SK-N-MC (cell line): ENCODE measurements at regions not wholly inside any gene's neighbourhood (a gene's known extent, or its start where the extent isn't known, plus 50 kb on each side); places are given as distances from the start of the nearest gene placed in this dataset.

Source experiments
- DNase-seq: peaks from one replicate; pipeline ENCODE4 v3.0.0-alpha.2; 2011; ENCODE audit warnings: low read depth, low spot score
- H3K27ac ChIP-seq: fragments of 200-600 bp; sonication (generic); 2 replicates; pipeline ENCODE4 v1.5.1; 2016; ENCODE audit warnings: mixed run types
- H3K36me3 ChIP-seq: fragments of 200-600 bp; sonication (generic); 2 replicates; pipeline ENCODE4 v1.6.1; 2017; ENCODE audit warnings: antibody characterized with exemption, low read length, mixed read lengths; ENCODE audit not compliant: insufficient read depth
- H3K4me3 ChIP-seq: fragments of 200-600 bp; sonication (generic); 2 replicates; pipeline ENCODE4 v1.5.1; 2016
- H3K9ac ChIP-seq: fragments of 200-600 bp; sonication (generic); 2 replicates; pipeline ENCODE4 v1.8.0; 2017; ENCODE audit warnings: mixed run types, mixed read lengths; ENCODE audit not compliant: insufficient read length
- H3K9me3 ChIP-seq: fragments of 200-600 bp; sonication (generic); 2 replicates; pipeline ENCODE4 v1.6.1; 2017; ENCODE audit warnings: low read depth, mild to moderate bottlenecking, antibody characterized with exemption, low read length, moderate library complexity, mixed read lengths
- EZH2 ChIP-seq: fragments of 200-600 bp; sonication (generic); IDR thresholded peaks from one replicate; pipeline ENCODE4 v1.6.1; 2017; ENCODE audit warnings: antibody characterized with exemption
- FOXP2 ChIP-seq: optimal IDR thresholded peaks from 2 replicates; pipeline ENCODE3; 2011; ENCODE audit warnings: mild to moderate bottlenecking, moderate library complexity; ENCODE audit not compliant: insufficient read depth; ENCODE audit errors: extremely low read length, control extremely low read depth
- POLR2AphosphoS5 ChIP-seq: IDR thresholded peaks from 2 replicates; pipeline ENCODE4 v1.6.1; 2012; ENCODE audit warnings: mild to moderate bottlenecking, low read depth, low read length, borderline replicate concordance

- Histone ChIP-seq H3K36me3 (no peaks in the 10 kb centered on the region), H3K4me3 (no peak overlapping the region), H3K27ac (no peak overlapping the region), H3K9me3 (no peaks in the 10 kb centered on the region), H3K9ac (no peak overlapping the region)
- no peak for DNase-seq
- TF ChIP-seq FOXP2 (no peak), EZH2 (no peak), POLR2AphosphoS5 (no peak)
These were observed 101.5 kb downstream of the MICALL2 start for GRCh38 chr7:1357601-1358271.

- no peak overlapping the region for H3K9ac ChIP-seq
- no peak for TF ChIP-seq FOXP2
- H3K27ac ChIP-seq = no peak overlapping the region
- no peaks in the 10 kb centered on the region for H3K9me3 ChIP-seq
- no peak for DNase-seq
- no peak overlapping the region for H3K4me3 ChIP-seq
- no peaks in the 10 kb centered on the region for H3K36me3 ChIP-seq
These were observed 100.8 kb downstream of the MICALL2 start for GRCh38 chr7:1358376-1359050.

GRCh38 chr7:1359051-1359400 is 100.2 kb downstream of the MICALL2 start:
- TF ChIP-seq POLR2AphosphoS5 = no peak
- TF ChIP-seq FOXP2 = no peak
- no peak for TF ChIP-seq EZH2
- no peak overlapping the region for H3K9ac ChIP-seq
- no peak overlapping the region for H3K4me3 ChIP-seq
- no peaks in the 10 kb centered on the region for H3K36me3 ChIP-seq
- no peak overlapping the region for H3K27ac ChIP-seq
- H3K9me3 ChIP-seq = no peaks in the 10 kb centered on the region
- DNase-seq = no peak

GRCh38 chr7:1359681-1360485 is 99.4 kb downstream of the MICALL2 start:
- Histone ChIP-seq H3K27ac (no peak overlapping the region), H3K9me3 (no peaks in the 10 kb centered on the region), H3K36me3 (no peaks in the 10 kb centered on the region), H3K4me3 (no peak overlapping the region), H3K9ac (no peak overlapping the region)
- DNase-seq = no peak
- TF ChIP-seq EZH2 = no peak
- TF ChIP-seq POLR2AphosphoS5 = no peak
- TF ChIP-seq FOXP2 = no peak

- Histone ChIP-seq H3K9ac (no peak overlapping the region), H3K27ac (no peak overlapping the region), H3K4me3 (no peak overlapping the region), H3K36me3 (no peaks in the 10 kb centered on the region), H3K9me3 (no peaks in the 10 kb centered on the region)
- no peak for TF ChIP-seq FOXP2
- no peak for TF ChIP-seq EZH2
- no peak for TF ChIP-seq POLR2AphosphoS5
- DNase-seq = no peak
These were observed 98.7 kb downstream of the MICALL2 start for GRCh38 chr7:1360521-1360971.

GRCh38 chr7:1361016-1361755 is 98.1 kb downstream of the MICALL2 start:
- DNase-seq = no peak
- no peak overlapping the region for H3K9ac ChIP-seq
- no peak for TF ChIP-seq POLR2AphosphoS5
- TF ChIP-seq EZH2 = no peak
- H3K4me3 ChIP-seq = no peak overlapping the region
- H3K9me3 ChIP-seq = no peaks in the 10 kb centered on the region
- no peaks in the 10 kb centered on the region for H3K36me3 ChIP-seq
- no peak overlapping the region for H3K27ac ChIP-seq

- Histone ChIP-seq H3K9ac (no peak overlapping the region), H3K9me3 (no peaks in the 10 kb centered on the region), H3K4me3 (no peak overlapping the region), H3K27ac (no peak overlapping the region), H3K36me3 (no peaks in the 10 kb centered on the region)
- DNase-seq = no peak
- no peak for TF ChIP-seq EZH2
- no peak for TF ChIP-seq FOXP2
- no peak for TF ChIP-seq POLR2AphosphoS5
These were observed 97.5 kb downstream of the MICALL2 start for GRCh38 chr7:1361756-1362125.

GRCh38 chr7:1362301-1362700 is 97.0 kb downstream of the MICALL2 start:
- Histone ChIP-seq H3K9ac (no peak overlapping the region), H3K9me3 (no peaks in the 10 kb centered on the region), H3K36me3 (no peaks in the 10 kb centered on the region), H3K4me3 (no peak overlapping the region), H3K27ac (no peak overlapping the region)
- DNase-seq = no peak
- no peak for TF ChIP-seq FOXP2
